CD4-positive, alpha-beta T cell (primary cell): ENCODE measurements at regions not wholly inside any gene's neighbourhood (a gene's known extent, or its start where the extent isn't known, plus 50 kb on each side); places are given as distances from the start of the nearest gene placed in this dataset.

Experiments
- ATAC-seq: fragments of 200-7000 bp; cut with Tn5 transposase; one replicate; pipeline ENCODE4 v1.10.0; 2022; ENCODE audit warnings: mild to moderate bottlenecking; ENCODE audit not compliant: poor library complexity
- CTCF ChIA-PET: fragments of 350-600 bp; sonication (Branson Sonifier 250); formaldehyde crosslinking; loops from one replicate; lab custom pipeline; 2021; ENCODE audit warnings: antibody characterized with exemption, inconsistent platforms; lab: Charles Lee
- POLR2A ChIA-PET: fragments of 350-600 bp; sonication (Branson Sonifier 250); formaldehyde crosslinking; loops from one replicate; lab custom pipeline; 2021; ENCODE audit warnings: antibody characterized with exemption, inconsistent platforms; lab: Charles Lee
- DNase-seq, 14 experiments: peaks; one replicate each; pipeline ENCODE4 v3.0.0-alpha.2; 2013 to 2020; ENCODE audit warnings: mixed read lengths in 2 of 14
- H3K27ac ChIP-seq, 2 donors: one replicate each; pipeline versions ENCODE4 v1.5.1 to v1.7.0; 2013; ENCODE audit warnings: low read length in 2 of 2, low read depth in 1 of 2, mild to moderate bottlenecking in 1 of 2
- H3K27me3 ChIP-seq, 2 experiments: 1 replicate in 1 of 2; 2 replicates in 1 of 2; pipeline versions ENCODE4 v1.6.1 to v1.7.0; 2013; ENCODE audit warnings: low read length in 2 of 2, control low read depth in 1 of 2, mild to moderate bottlenecking in 1 of 2, moderate library complexity in 1 of 2; ENCODE audit not compliant: insufficient read depth in 2 of 2, control insufficient read depth in 1 of 2
- H3K36me3 ChIP-seq: one replicate; pipeline ENCODE4 v1.6.1; 2013; ENCODE audit warnings: low read length, control low read depth; ENCODE audit not compliant: insufficient read depth
- H3K4me1 ChIP-seq: one replicate; pipeline ENCODE4 v1.6.1; 2013; ENCODE audit warnings: low read length, control low read depth; ENCODE audit not compliant: insufficient read depth
- H3K4me3 ChIP-seq: one replicate; pipeline ENCODE4 v1.5.1; 2013; ENCODE audit warnings: mild to moderate bottlenecking, low read length, moderate library complexity
- H3K9me3 ChIP-seq, 2 experiments: 1 replicate in 1 of 2; 2 replicates in 1 of 2; pipeline versions ENCODE4 v1.6.1 to v1.7.0; 2013; ENCODE audit warnings: low read length in 2 of 2, mild to moderate bottlenecking in 2 of 2, control low read depth in 1 of 2, moderate library complexity in 1 of 2; ENCODE audit not compliant: control insufficient read depth in 1 of 2, insufficient read depth in 1 of 2
- H3K27ac Mint-ChIP-seq: one replicate; pipeline ENCODE4 v1.8.0; 2020; ENCODE audit warnings: mixed read lengths
- H3K27me3 Mint-ChIP-seq: one replicate; pipeline ENCODE4 v1.8.0; 2021; ENCODE audit warnings: mixed read lengths
- H3K36me3 Mint-ChIP-seq: one replicate; pipeline ENCODE4 v1.8.0; 2021; ENCODE audit warnings: low read depth, mixed read lengths
- H3K4me1 Mint-ChIP-seq: one replicate; pipeline ENCODE4 v1.8.0; 2021; ENCODE audit warnings: low read depth, mixed read lengths
- H3K4me3 Mint-ChIP-seq: one replicate; pipeline ENCODE4 v1.8.0; 2020; ENCODE audit warnings: mild to moderate bottlenecking, mixed read lengths
- H3K9me3 Mint-ChIP-seq: one replicate; pipeline ENCODE4 v1.8.0; 2020; ENCODE audit warnings: mixed read lengths
- CTCF ChIP-seq: fragments of 200-600 bp; IDR thresholded peaks from one replicate; pipeline ENCODE4 v1.8.0; 2022; ENCODE audit warnings: antibody characterized with exemption, mild to moderate bottlenecking
- intact Hi-C, 2 experiments: fragments of 100-400 bp; cut with DNase I in 1 of 2; cut with micrococcal nuclease in 1 of 2; formaldehyde crosslinking; loops; one replicate each; pipeline versions ENCODE4 v1.15.1 to v1.9.0; 2023 to 2025; cut with DNase I, micrococcal nuclease

GRCh38 chr22:47632701-47633100 lies 870.3 kb downstream of the TBC1D22A start:
- no peak for TF ChIP-seq CTCF
- no peak for DNase-seq
- Mint-ChIP-seq H3K4me3 (no peak overlapping the region), H3K27me3 (peaks cover 23% of the 10 kb centered on the region), H3K36me3 (peaks cover 4% of the 10 kb centered on the region), H3K27ac (no peak overlapping the region), H3K9me3 (peaks cover 8% of the 10 kb centered on the region), H3K4me1 (no peaks in the 10 kb centered on the region)
- H3K36me3 ChIP-seq: no peaks in the 10 kb centered on the region
- H3K4me3 ChIP-seq: no peak overlapping the region
- CTCF ChIA-PET: no interaction called here
- H3K9me3 ChIP-seq: peaks cover 8 to 46% of the 10 kb centered on the region in 2 experiments
- intact Hi-C loops: no loop called here
- no peaks in the 10 kb centered on the region for H3K4me1 ChIP-seq
- POLR2A ChIA-PET: no interaction called here
- H3K27me3 ChIP-seq: peaks cover 3 to 5% of the 10 kb centered on the region in 2 experiments
- ATAC-seq: no peak
- H3K27ac ChIP-seq: no peak overlapping the region

- no peak for TF ChIP-seq CTCF
- Mint-ChIP-seq H3K4me1 (no peaks in the 10 kb centered on the region), H3K36me3 (no peaks in the 10 kb centered on the region), H3K9me3 (peaks cover 5% of the 10 kb centered on the region), H3K4me3 (no peak overlapping the region), H3K27me3 (peaks cover 14% of the 10 kb centered on the region), H3K27ac (no peak overlapping the region)
- DNase-seq: no peak
- Histone ChIP-seq H3K27me3 (peaks cover 0 to 2% of the 10 kb centered on the region in 2 experiments), H3K9me3 (peaks cover 0 to 42% of the 10 kb centered on the region in 2 experiments), H3K4me1 (no peaks in the 10 kb centered on the region), H3K36me3 (no peaks in the 10 kb centered on the region), H3K4me3 (no peak overlapping the region), H3K27ac (no peak overlapping the region)
- CTCF ChIA-PET: no interaction called here
- POLR2A ChIA-PET: no interaction called here
- ATAC-seq: no peak
- intact Hi-C loops: no loop called here
Observed at GRCh38 chr22:47631571-47632102, 869.2 kb downstream of the TBC1D22A start.

GRCh38 chr22:47630741-47631534 lies 868.5 kb downstream of the TBC1D22A start:
- Mint-ChIP-seq H3K4me1 (no peaks in the 10 kb centered on the region), H3K27me3 (peaks cover 12% of the 10 kb centered on the region), H3K36me3 (no peaks in the 10 kb centered on the region), H3K27ac (no peak overlapping the region), H3K4me3 (no peak overlapping the region), H3K9me3 (peaks cover 5% of the 10 kb centered on the region)
- no peak for DNase-seq
- Histone ChIP-seq H3K27me3 (peaks cover 0 to 2% of the 10 kb centered on the region in 2 experiments), H3K27ac (no peak overlapping the region), H3K36me3 (no peaks in the 10 kb centered on the region), H3K4me3 (no peak overlapping the region), H3K4me1 (no peaks in the 10 kb centered on the region), H3K9me3 (peaks cover 0 to 40% of the 10 kb centered on the region in 2 experiments)
- intact Hi-C loops: no loop called here
- TF ChIP-seq CTCF: no peak
- CTCF ChIA-PET: no interaction called here
- POLR2A ChIA-PET: no interaction called here
- ATAC-seq: no peak
